GM23338 (cell line): ENCODE measurements at regions not wholly inside any gene's neighbourhood (a gene's known extent, or its start where the extent isn't known, plus 50 kb on each side); places are given as distances from the start of the nearest gene placed in this dataset.

Source experiments
- ATAC-seq: fragments of 200-7000 bp; cut with Tn5 transposase; 3 replicates; pipeline ENCODE4 v1.9.1; 2020
- DNase-seq: peaks from one replicate; pipeline ENCODE4 v3.0.0-alpha.2; 2015; ENCODE audit warnings: low spot score
- H2AFZ ChIP-seq: fragments of 200-600 bp; sonication (generic); 2 replicates; pipeline ENCODE4 v1.8.0; 2016; ENCODE audit warnings: antibody characterized with exemption, mild to moderate bottlenecking, moderate library complexity
- H3F3A ChIP-seq: fragments of 200-600 bp; sonication (generic); replicated peaks from 2 replicates; pipeline ENCODE4 v1.8.0; 2017; ENCODE audit warnings: antibody characterized with exemption, mixed run types, low read depth
- H3K27ac ChIP-seq: fragments of 200-600 bp; sonication (generic); 2 replicates; pipeline ENCODE4 v1.6.1; 2016; ENCODE audit warnings: low read depth
- H3K27me3 ChIP-seq: fragments of 200-600 bp; sonication (generic); 2 replicates; pipeline ENCODE4 v1.8.0; 2016; ENCODE audit warnings: mild to moderate bottlenecking, mixed run types, moderate library complexity; ENCODE audit not compliant: insufficient read depth
- H3K36me3 ChIP-seq: fragments of 200-600 bp; sonication (generic); 2 replicates; pipeline ENCODE4 v1.8.0; 2016; ENCODE audit warnings: mild to moderate bottlenecking; ENCODE audit not compliant: insufficient read depth
- H3K4me1 ChIP-seq: fragments of 200-600 bp; sonication (generic); 2 replicates; pipeline ENCODE4 v1.8.0; 2016; ENCODE audit warnings: mild to moderate bottlenecking, moderate library complexity; ENCODE audit not compliant: insufficient read depth
- H3K4me2 ChIP-seq: fragments of 200-600 bp; sonication (generic); 2 replicates; pipeline ENCODE4 v1.7.1; 2017; ENCODE audit warnings: mixed run types
- H3K4me3 ChIP-seq: fragments of 200-600 bp; sonication (generic); 2 replicates; pipeline ENCODE4 v1.6.1; 2016; ENCODE audit warnings: mixed run types
- H3K79me2 ChIP-seq: fragments of 200-600 bp; sonication (generic); replicated peaks from 2 replicates; pipeline ENCODE4 v1.8.0; 2017; ENCODE audit warnings: mild to moderate bottlenecking; ENCODE audit not compliant: insufficient read depth
- H3K9me2 ChIP-seq: fragments of 200-600 bp; sonication (generic); 2 replicates; pipeline ENCODE4 v1.8.0; 2017; ENCODE audit not compliant: insufficient read depth
- H4K20me1 ChIP-seq: fragments of 200-600 bp; sonication (generic); replicated peaks from 2 replicates; pipeline ENCODE4 v1.8.0; 2017; ENCODE audit warnings: mild to moderate bottlenecking; ENCODE audit not compliant: insufficient read depth
- H3K27ac Mint-ChIP-seq: 2 replicates; pipeline ENCODE4 v1.8.0; 2020; ENCODE audit warnings: inconsistent platforms, mild to moderate bottlenecking, moderate library complexity, mixed read lengths
- H3K27me3 Mint-ChIP-seq: 3 replicates; pipeline ENCODE4 v1.8.0; 2022; ENCODE audit warnings: low read depth, mild to moderate bottlenecking, moderate library complexity, mixed read lengths, inconsistent platforms; ENCODE audit not compliant: insufficient read depth, poor library complexity
- H3K36me3 Mint-ChIP-seq: 3 replicates; pipeline ENCODE4 v1.8.0; 2021; ENCODE audit warnings: low read depth, mild to moderate bottlenecking, inconsistent platforms, moderate library complexity, mixed read lengths
- H3K4me1 Mint-ChIP-seq: 3 replicates; pipeline ENCODE4 v1.8.0; 2020; ENCODE audit warnings: mild to moderate bottlenecking, inconsistent platforms, mixed read lengths
- H3K4me3 Mint-ChIP-seq: 3 replicates; pipeline ENCODE4 v1.8.0; 2021; ENCODE audit warnings: moderate library complexity, mild to moderate bottlenecking, inconsistent platforms, mixed read lengths
- H3K9me3 Mint-ChIP-seq: 3 replicates; pipeline ENCODE4 v1.8.0; 2020; ENCODE audit warnings: moderate library complexity, mild to moderate bottlenecking, inconsistent platforms, mixed read lengths
- EZH2 ChIP-seq: fragments of 200-600 bp; sonication (generic); IDR thresholded peaks from one replicate; pipeline ENCODE4 v1.8.0; 2017; ENCODE audit warnings: antibody characterized with exemption, mild to moderate bottlenecking, low read depth; ENCODE audit not compliant: unreplicated experiment
- EZH2phosphoT487 ChIP-seq: fragments of 200-600 bp; sonication (generic); IDR thresholded peaks from one replicate; pipeline ENCODE4 v1.8.1; 2018; ENCODE audit warnings: antibody characterized with exemption; ENCODE audit not compliant: unreplicated experiment
- JUNB ChIP-seq: IDR thresholded peaks from one replicate; pipeline ENCODE4 v1.6.1; 2016; ENCODE audit warnings: antibody characterized with exemption; ENCODE audit not compliant: unreplicated experiment
- STAT1 ChIP-seq: IDR thresholded peaks from one replicate; pipeline ENCODE4 v1.6.1; 2016; ENCODE audit warnings: antibody characterized with exemption; ENCODE audit not compliant: unreplicated experiment
- ZNF114 ChIP-seq: fragments of 250-450 bp; sonication (Bioruptor Pico); IDR thresholded peaks from 2 replicates; pipeline ENCODE4 v1.5.0; 2020; ENCODE audit warnings: mild to moderate bottlenecking, moderate library complexity
- TF ChIP-seq, protein P1 (sequence below): IDR thresholded peaks from one replicate; pipeline ENCODE4 v1.6.1; 2018; ENCODE audit warnings: antibody characterized with exemption; ENCODE audit not compliant: unreplicated experiment
- TF ChIP-seq, protein P2 (sequence below): IDR thresholded peaks from 2 replicates; pipeline ENCODE4 v1.6.1; 2016; ENCODE audit warnings: antibody characterized with exemption
- TF ChIP-seq, protein P3 (sequence below), 2 experiments: fragments of 200-600 bp in 1 of 2; sonication (generic) in 1 of 2; conservative IDR thresholded peaks; 2 replicates each; pipeline versions ENCODE4 v1.5.1 to v1.6.1; 2016 to 2017; ENCODE audit warnings: antibody characterized with exemption in 2 of 2, low read depth in 2 of 2, mild to moderate bottlenecking in 2 of 2, moderate library complexity in 1 of 2

GRCh38 chr4:151987606-151988005 lies 226.8 kb upstream of the GATB start:
- no peak for ATAC-seq
- Histone ChIP-seq H3K79me2 (no peaks in the 10 kb centered on the region), H3F3A (no peaks in the 10 kb centered on the region), H3K9me2 (peaks cover 26% of the 10 kb centered on the region), H3K27ac (no peak overlapping the region), H3K4me2 (no peak overlapping the region), H3K4me1 (peaks cover 16% of the 10 kb centered on the region), H4K20me1 (no peaks in the 10 kb centered on the region), H3K27me3 (no peaks in the 10 kb centered on the region), H3K4me3 (no peak overlapping the region), H3K36me3 (no peaks in the 10 kb centered on the region), H2AFZ (peak overlapping the region; percentile 85)
- no peak for DNase-seq
- Mint-ChIP-seq H3K27me3 (no peaks in the 10 kb centered on the region), H3K9me3 (no peaks in the 10 kb centered on the region; the same call in 2 of the 3 replicates), H3K27ac (no peak overlapping the region), H3K4me3 (no peak overlapping the region), H3K36me3 (no peaks in the 10 kb centered on the region), H3K4me1 (peaks cover 17% of the 10 kb centered on the region)
- TF ChIP-seq JUNB (no peak), EZH2phosphoT487 (no peak), ZNF114 (CRISPR knock-in tag) (no peak), STAT1 (no peak)
- TF ChIP-seq, protein P1, sequence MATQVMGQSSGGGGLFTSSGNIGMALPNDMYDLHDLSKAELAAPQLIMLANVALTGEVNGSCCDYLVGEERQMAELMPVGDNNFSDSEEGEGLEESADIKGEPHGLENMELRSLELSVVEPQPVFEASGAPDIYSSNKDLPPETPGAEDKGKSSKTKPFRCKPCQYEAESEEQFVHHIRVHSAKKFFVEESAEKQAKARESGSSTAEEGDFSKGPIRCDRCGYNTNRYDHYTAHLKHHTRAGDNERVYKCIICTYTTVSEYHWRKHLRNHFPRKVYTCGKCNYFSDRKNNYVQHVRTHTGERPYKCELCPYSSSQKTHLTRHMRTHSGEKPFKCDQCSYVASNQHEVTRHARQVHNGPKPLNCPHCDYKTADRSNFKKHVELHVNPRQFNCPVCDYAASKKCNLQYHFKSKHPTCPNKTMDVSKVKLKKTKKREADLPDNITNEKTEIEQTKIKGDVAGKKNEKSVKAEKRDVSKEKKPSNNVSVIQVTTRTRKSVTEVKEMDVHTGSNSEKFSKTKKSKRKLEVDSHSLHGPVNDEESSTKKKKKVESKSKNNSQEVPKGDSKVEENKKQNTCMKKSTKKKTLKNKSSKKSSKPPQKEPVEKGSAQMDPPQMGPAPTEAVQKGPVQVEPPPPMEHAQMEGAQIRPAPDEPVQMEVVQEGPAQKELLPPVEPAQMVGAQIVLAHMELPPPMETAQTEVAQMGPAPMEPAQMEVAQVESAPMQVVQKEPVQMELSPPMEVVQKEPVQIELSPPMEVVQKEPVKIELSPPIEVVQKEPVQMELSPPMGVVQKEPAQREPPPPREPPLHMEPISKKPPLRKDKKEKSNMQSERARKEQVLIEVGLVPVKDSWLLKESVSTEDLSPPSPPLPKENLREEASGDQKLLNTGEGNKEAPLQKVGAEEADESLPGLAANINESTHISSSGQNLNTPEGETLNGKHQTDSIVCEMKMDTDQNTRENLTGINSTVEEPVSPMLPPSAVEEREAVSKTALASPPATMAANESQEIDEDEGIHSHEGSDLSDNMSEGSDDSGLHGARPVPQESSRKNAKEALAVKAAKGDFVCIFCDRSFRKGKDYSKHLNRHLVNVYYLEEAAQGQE, result no peak
- TF ChIP-seq, protein P2, sequence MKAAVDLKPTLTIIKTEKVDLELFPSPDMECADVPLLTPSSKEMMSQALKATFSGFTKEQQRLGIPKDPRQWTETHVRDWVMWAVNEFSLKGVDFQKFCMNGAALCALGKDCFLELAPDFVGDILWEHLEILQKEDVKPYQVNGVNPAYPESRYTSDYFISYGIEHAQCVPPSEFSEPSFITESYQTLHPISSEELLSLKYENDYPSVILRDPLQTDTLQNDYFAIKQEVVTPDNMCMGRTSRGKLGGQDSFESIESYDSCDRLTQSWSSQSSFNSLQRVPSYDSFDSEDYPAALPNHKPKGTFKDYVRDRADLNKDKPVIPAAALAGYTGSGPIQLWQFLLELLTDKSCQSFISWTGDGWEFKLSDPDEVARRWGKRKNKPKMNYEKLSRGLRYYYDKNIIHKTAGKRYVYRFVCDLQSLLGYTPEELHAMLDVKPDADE, result no peak
- TF ChIP-seq, protein P3, sequence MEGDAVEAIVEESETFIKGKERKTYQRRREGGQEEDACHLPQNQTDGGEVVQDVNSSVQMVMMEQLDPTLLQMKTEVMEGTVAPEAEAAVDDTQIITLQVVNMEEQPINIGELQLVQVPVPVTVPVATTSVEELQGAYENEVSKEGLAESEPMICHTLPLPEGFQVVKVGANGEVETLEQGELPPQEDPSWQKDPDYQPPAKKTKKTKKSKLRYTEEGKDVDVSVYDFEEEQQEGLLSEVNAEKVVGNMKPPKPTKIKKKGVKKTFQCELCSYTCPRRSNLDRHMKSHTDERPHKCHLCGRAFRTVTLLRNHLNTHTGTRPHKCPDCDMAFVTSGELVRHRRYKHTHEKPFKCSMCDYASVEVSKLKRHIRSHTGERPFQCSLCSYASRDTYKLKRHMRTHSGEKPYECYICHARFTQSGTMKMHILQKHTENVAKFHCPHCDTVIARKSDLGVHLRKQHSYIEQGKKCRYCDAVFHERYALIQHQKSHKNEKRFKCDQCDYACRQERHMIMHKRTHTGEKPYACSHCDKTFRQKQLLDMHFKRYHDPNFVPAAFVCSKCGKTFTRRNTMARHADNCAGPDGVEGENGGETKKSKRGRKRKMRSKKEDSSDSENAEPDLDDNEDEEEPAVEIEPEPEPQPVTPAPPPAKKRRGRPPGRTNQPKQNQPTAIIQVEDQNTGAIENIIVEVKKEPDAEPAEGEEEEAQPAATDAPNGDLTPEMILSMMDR (conservative IDR thresholded peaks at IDR 0.05; ENCODE audit: low read depth in 2 of 2), result no peak

- H3K4me3 Mint-ChIP-seq, result no peak overlapping the region
- H3K36me3 Mint-ChIP-seq, result no peaks in the 10 kb centered on the region
- Histone ChIP-seq H3K4me2 (no peak overlapping the region), H3K9me2 (peaks cover 28% of the 10 kb centered on the region), H3F3A (no peaks in the 10 kb centered on the region), H3K79me2 (no peaks in the 10 kb centered on the region), H3K4me3 (no peak overlapping the region), H4K20me1 (no peaks in the 10 kb centered on the region), H3K27ac (no peak overlapping the region), H3K36me3 (no peaks in the 10 kb centered on the region), H2AFZ (peak overlapping the region; percentile 66; the same call in 1 of the 2 replicates), H3K4me1 (no peaks in the 10 kb centered on the region), H3K27me3 (no peaks in the 10 kb centered on the region)
- ATAC-seq (no peak), DNase-seq (no peak)
- no peaks in the 10 kb centered on the region; the same call in 2 of the 3 replicates for H3K9me3 Mint-ChIP-seq
- no peak overlapping the region for H3K27ac Mint-ChIP-seq
- H3K27me3 Mint-ChIP-seq, result no peaks in the 10 kb centered on the region
- no peaks in the 10 kb centered on the region; the same call in 2 of the 3 replicates for H3K4me1 Mint-ChIP-seq
- no peak for TF ChIP-seq EZH2
- no peak for TF ChIP-seq STAT1
- TF ChIP-seq, protein P3 (conservative IDR thresholded peaks at IDR 0.05; ENCODE audit: low read depth in 2 of 2), result no peak
- TF ChIP-seq EZH2phosphoT487, result no peak
These were observed 223.0 kb upstream of the GATB start for GRCh38 chr4:151983854-151984253.
